ENCODE measurements at regions not wholly inside any gene's neighbourhood (a gene's known extent, or its start where the extent isn't known, plus 50 kb on each side); places are given as distances from the start of the nearest gene placed in this dataset.

DNA sequence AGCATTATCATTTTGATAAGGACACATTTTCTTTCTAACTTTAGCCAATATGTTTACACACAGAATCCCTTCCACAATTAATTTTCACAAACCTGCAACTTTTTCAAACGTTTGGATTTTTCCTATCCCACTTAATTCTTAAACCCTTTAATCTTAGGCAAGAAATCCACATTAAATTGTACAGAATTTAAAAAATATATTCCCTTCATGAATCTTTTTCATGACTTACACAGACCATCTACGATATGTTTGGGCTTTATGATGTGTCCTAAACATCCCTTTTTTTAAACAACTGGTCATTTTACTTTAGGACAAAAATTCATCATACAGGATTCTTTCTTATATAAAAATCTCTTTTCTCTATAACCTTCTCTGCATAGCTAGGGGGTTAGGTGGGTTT, 241.5 kb upstream of the CNTNAP4 start:
- ATAC-seq (no peak), DNase-seq (ENCODE audit: low read depth, low spot score) (no peak)
- intact Hi-C loops (cut with micrococcal nuclease; ENCODE audit: unreplicated experiment) = no loop called here
- ChIA-PET CTCF (no interaction called here), POLR2A (no interaction called here)
- Histone ChIP-seq H3K4me1 (ENCODE audit: control insufficient read depth, insufficient read depth, low read length) (no peaks in the 10 kb centered on the region), H3K27me3 (ENCODE audit: control insufficient read depth, insufficient read depth, low read length) (no peaks in the 10 kb centered on the region), H3K4me3 (ENCODE audit: low read depth in 2 of 2, low read length in 2 of 2) (no peak overlapping the region), H3K9me3 (ENCODE audit: control insufficient read depth, insufficient read depth, low read depth, low read length) (0 out of 2 replicates have a peak, but pooled peaks cover 10% of the 10 kb centered on the region), H3K27ac (ENCODE audit: low read length) (no peak overlapping the region), H3K36me3 (ENCODE audit: control insufficient read depth, insufficient read depth, low read length) (no peaks in the 10 kb centered on the region)
- in situ Hi-C loops (cut with HindIII; ENCODE audit: low pct_unique_long_range_greater_than_20kb, low sequenced_read_pairs) = no loop called here
- TF ChIP-seq CTCF (IDR thresholded peaks at IDR 0.05) (no peak), POLR2AphosphoS5 (IDR thresholded peaks at IDR 0.05; ENCODE audit: low read depth, low read length) (no peak), TCF7L2 (IDR thresholded peaks at IDR 0.05; ENCODE audit: low read depth, low read length) (no peak), SIN3A (IDR thresholded peaks at IDR 0.05; ENCODE audit: borderline replicate concordance, insufficient read depth, low read depth, low read length) (no peak)
- TF ChIP-seq, protein P1, sequence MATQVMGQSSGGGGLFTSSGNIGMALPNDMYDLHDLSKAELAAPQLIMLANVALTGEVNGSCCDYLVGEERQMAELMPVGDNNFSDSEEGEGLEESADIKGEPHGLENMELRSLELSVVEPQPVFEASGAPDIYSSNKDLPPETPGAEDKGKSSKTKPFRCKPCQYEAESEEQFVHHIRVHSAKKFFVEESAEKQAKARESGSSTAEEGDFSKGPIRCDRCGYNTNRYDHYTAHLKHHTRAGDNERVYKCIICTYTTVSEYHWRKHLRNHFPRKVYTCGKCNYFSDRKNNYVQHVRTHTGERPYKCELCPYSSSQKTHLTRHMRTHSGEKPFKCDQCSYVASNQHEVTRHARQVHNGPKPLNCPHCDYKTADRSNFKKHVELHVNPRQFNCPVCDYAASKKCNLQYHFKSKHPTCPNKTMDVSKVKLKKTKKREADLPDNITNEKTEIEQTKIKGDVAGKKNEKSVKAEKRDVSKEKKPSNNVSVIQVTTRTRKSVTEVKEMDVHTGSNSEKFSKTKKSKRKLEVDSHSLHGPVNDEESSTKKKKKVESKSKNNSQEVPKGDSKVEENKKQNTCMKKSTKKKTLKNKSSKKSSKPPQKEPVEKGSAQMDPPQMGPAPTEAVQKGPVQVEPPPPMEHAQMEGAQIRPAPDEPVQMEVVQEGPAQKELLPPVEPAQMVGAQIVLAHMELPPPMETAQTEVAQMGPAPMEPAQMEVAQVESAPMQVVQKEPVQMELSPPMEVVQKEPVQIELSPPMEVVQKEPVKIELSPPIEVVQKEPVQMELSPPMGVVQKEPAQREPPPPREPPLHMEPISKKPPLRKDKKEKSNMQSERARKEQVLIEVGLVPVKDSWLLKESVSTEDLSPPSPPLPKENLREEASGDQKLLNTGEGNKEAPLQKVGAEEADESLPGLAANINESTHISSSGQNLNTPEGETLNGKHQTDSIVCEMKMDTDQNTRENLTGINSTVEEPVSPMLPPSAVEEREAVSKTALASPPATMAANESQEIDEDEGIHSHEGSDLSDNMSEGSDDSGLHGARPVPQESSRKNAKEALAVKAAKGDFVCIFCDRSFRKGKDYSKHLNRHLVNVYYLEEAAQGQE (IDR thresholded peaks at IDR 0.05; ENCODE audit: insufficient read depth in 1 of 2, low read depth in 2 of 2, low read length in 1 of 2) = no peak
- no TSS peak for BruUV-seq (replicated peaks)

GRCh38 chr16:76038097-76038496, 239.1 kb upstream of the CNTNAP4 start:
- no peaks in the 10 kb centered on the region for H3K4me1 ChIP-seq (ENCODE audit: control insufficient read depth, insufficient read depth, low read length)
- no TSS peak for BruUV-seq (replicated peaks)
- H3K4me3 ChIP-seq (ENCODE audit: low read depth in 2 of 2, low read length in 2 of 2) = no peak overlapping the region
- CTCF ChIA-PET = no interaction called here
- ATAC-seq (no peak), DNase-seq (ENCODE audit: low read depth, low spot score) (no peak)
- TF ChIP-seq CTCF (IDR thresholded peaks at IDR 0.05) (no peak), SIN3A (IDR thresholded peaks at IDR 0.05; ENCODE audit: borderline replicate concordance, insufficient read depth, low read depth, low read length) (no peak), POLR2AphosphoS5 (IDR thresholded peaks at IDR 0.05; ENCODE audit: low read depth, low read length) (no peak), TCF7L2 (IDR thresholded peaks at IDR 0.05; ENCODE audit: low read depth, low read length) (no peak)
- TF ChIP-seq, protein P1 (IDR thresholded peaks at IDR 0.05; ENCODE audit: insufficient read depth in 1 of 2, low read depth in 2 of 2, low read length in 1 of 2) = no peak
- H3K36me3 ChIP-seq (ENCODE audit: control insufficient read depth, insufficient read depth, low read length) = no peaks in the 10 kb centered on the region
- intact Hi-C loops (cut with micrococcal nuclease; ENCODE audit: unreplicated experiment) (no loop called here), in situ Hi-C loops (cut with HindIII; ENCODE audit: low pct_unique_long_range_greater_than_20kb, low sequenced_read_pairs) (no loop called here)
- POLR2A ChIA-PET = no interaction called here
- H3K27me3 ChIP-seq (ENCODE audit: control insufficient read depth, insufficient read depth, low read length) = no peaks in the 10 kb centered on the region
- 0 out of 2 replicates have a peak, but pooled peaks cover 10% of the 10 kb centered on the region for H3K9me3 ChIP-seq (ENCODE audit: control insufficient read depth, insufficient read depth, low read depth, low read length)
- H3K27ac ChIP-seq (ENCODE audit: low read length) = no peak overlapping the region
